GM21390 (cell line): ENCODE measurements at regions not wholly inside any gene's neighbourhood (a gene's known extent, or its start where the extent isn't known, plus 50 kb on each side); places are given as distances from the start of the nearest gene placed in this dataset.

Experiments
- ATAC-seq: cut with Tn5 transposase; IDR thresholded peaks from one replicate; pipeline ENCODE4 v1.9.1; 2021; ENCODE audit not compliant: unreplicated experiment

- no peak for ATAC-seq
These were observed 649.4 kb upstream of the CXADR start for GRCh38 chr21:16863362-16863905.

- ATAC-seq = no peak
These were observed 648.9 kb upstream of the CXADR start for GRCh38 chr21:16863908-16864307.

GRCh38 chr21:16865632-16866031, 647.2 kb upstream of the CXADR start:
- no peak for ATAC-seq

GRCh38 chr21:16866851-16867250, 646.0 kb upstream of the CXADR start:
- no peak for ATAC-seq

GRCh38 chr21:16870103-16870502, 642.7 kb upstream of the CXADR start:
- ATAC-seq = no peak

GRCh38 chr21:16872616-16873015, 640.2 kb upstream of the CXADR start:
- no peak for ATAC-seq

GRCh38 chr21:16873176-16873575, 639.7 kb upstream of the CXADR start:
- no peak for ATAC-seq

- no peak for ATAC-seq
These were observed 639.2 kb upstream of the CXADR start for GRCh38 chr21:16873596-16873995.

- no peak for ATAC-seq
These were observed 633.4 kb upstream of the CXADR start for GRCh38 chr21:16879479-16879878.

GRCh38 chr21:16891821-16892220, 621.0 kb upstream of the CXADR start:
- ATAC-seq = no peak

GRCh38 chr21:16900685-16901084, 612.2 kb upstream of the CXADR start:
- ATAC-seq = no peak

GRCh38 chr21:16908077-16908476, 604.8 kb upstream of the CXADR start:
- no peak for ATAC-seq

GRCh38 chr21:16910435-16911165, 602.2 kb upstream of the CXADR start:
- ATAC-seq = no peak

GRCh38 chr21:16911166-16911607, 601.7 kb upstream of the CXADR start:
- no peak for ATAC-seq

GRCh38 chr21:16912075-16912474, 600.8 kb upstream of the CXADR start:
- ATAC-seq = no peak

GRCh38 chr21:16913010-16913409, 599.8 kb upstream of the CXADR start:
- no peak for ATAC-seq

- no peak for ATAC-seq
These were observed 584.4 kb upstream of the CXADR start for GRCh38 chr21:16928439-16928838.

- no peak for ATAC-seq
These were observed 580.5 kb upstream of the CXADR start for GRCh38 chr21:16932314-16932713.

- ATAC-seq = no peak
These were observed 570.1 kb upstream of the CXADR start for GRCh38 chr21:16942703-16943102.

GRCh38 chr21:16943231-16943630, 569.6 kb upstream of the CXADR start:
- ATAC-seq = no peak

- no peak for ATAC-seq
These were observed 567.3 kb upstream of the CXADR start for GRCh38 chr21:16945580-16945979.

GRCh38 chr21:16956824-16957223, 556.0 kb upstream of the CXADR start:
- no peak for ATAC-seq

- no peak for ATAC-seq
These were observed 547.4 kb upstream of the CXADR start for GRCh38 chr21:16965424-16965823.
